ENCODE measurements at regions not wholly inside any gene's neighbourhood (a gene's known extent, or its start where the extent isn't known, plus 50 kb on each side); places are given as distances from the start of the nearest gene placed in this dataset.

DNA sequence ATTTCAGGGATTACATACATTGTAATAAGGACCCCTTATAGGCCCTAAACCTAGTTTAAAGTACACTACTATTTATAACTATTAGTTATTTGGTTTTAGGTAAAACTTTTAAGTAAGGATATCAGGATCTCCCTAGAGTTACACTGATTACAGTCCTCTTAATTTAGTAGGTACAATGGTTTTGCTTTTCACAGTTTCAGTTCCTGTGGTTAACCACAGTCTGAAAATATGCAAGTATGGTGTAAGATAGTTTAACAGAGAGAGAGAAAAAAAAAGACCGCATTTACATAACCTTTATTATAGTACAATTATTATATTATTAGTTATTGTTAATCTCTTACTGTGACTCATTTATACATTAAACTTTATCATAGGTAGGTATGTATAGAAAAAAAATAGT lies 725.3 kb upstream of the PTPRD start:
- no peak for DNase-seq (ENCODE audit: low read depth)
- H3K4me3 ChIP-seq (ENCODE audit: low read depth, low read length) = no peak overlapping the region
- TF ChIP-seq, protein P1, sequence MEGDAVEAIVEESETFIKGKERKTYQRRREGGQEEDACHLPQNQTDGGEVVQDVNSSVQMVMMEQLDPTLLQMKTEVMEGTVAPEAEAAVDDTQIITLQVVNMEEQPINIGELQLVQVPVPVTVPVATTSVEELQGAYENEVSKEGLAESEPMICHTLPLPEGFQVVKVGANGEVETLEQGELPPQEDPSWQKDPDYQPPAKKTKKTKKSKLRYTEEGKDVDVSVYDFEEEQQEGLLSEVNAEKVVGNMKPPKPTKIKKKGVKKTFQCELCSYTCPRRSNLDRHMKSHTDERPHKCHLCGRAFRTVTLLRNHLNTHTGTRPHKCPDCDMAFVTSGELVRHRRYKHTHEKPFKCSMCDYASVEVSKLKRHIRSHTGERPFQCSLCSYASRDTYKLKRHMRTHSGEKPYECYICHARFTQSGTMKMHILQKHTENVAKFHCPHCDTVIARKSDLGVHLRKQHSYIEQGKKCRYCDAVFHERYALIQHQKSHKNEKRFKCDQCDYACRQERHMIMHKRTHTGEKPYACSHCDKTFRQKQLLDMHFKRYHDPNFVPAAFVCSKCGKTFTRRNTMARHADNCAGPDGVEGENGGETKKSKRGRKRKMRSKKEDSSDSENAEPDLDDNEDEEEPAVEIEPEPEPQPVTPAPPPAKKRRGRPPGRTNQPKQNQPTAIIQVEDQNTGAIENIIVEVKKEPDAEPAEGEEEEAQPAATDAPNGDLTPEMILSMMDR (IDR thresholded peaks at IDR 0.05; ENCODE audit: low read depth, low read length, missing control alignments) = no peak
- in situ Hi-C loops (cut with HindIII; ENCODE audit: low sequenced_read_pairs) = no loop called here

DNA sequence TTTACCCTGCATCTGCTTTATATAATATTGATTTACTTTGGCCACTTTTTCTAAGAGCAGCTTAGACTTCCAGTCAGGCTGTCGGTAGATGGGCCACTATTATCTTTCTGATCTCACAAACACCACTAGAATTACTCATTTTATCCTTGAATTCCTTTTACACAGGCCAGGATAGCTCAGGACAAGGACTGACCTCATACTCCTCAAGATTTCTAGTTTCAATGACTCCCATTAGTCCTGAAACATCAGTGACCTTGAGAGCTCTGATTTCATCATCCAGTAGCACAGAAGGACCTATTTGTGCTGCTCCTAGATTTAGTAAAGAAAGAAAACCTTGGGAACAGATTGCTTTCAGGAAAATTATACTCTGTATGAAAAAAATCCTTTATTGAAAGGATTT lies 727.9 kb upstream of the PTPRD start:
- no peak overlapping the region for H3K4me3 ChIP-seq (ENCODE audit: low read depth, low read length)
- DNase-seq (ENCODE audit: low read depth) = no peak
- in situ Hi-C loops (cut with HindIII; ENCODE audit: low sequenced_read_pairs) = no loop called here
- TF ChIP-seq, protein P1 (IDR thresholded peaks at IDR 0.05; ENCODE audit: low read depth, low read length, missing control alignments) = no peak

DNA sequence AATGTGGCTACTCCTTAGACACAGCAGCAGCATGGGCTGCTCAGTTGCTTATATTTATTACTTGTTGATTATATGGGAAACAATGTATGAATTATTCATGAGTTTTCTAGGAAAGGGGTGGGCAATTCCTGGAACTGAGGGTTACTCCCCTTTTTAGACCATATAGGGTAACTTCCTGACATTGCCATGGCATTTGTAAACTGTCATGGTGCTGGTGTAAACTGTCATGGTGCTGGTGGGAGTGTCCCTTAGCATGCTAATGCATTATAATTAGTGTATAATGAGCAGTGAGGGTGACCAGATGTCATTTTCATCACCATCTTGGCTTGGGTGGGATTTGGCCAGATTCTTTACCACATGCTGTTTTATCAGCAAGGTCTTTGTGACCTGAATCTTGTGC lies 734.6 kb upstream of the PTPRD start:
- no peak for DNase-seq (ENCODE audit: low read depth)
- in situ Hi-C loops (cut with HindIII; ENCODE audit: low sequenced_read_pairs) = no loop called here

DNA sequence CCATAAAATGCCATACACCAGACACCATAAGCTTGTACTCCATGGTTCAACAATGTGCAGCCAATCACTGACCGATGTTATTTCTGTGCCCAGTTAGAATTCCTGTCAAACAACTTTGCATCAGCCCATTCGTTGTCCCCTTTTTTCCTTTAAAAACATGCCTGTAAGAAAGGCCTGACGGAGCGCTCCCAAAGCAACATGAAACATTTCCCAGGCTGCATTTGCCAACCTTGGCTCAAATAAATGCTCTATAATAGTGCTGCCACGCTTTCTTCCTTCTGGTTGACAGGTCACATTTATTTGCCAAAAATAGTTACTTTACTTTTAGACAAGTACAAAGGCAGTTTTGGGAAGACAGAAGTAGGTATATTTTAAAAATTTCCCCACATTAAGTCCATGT lies 735.6 kb upstream of the PTPRD start:
- in situ Hi-C loops (cut with HindIII; ENCODE audit: low sequenced_read_pairs) = no loop called here
- DNase-seq (ENCODE audit: low read depth) = no peak
- TF ChIP-seq, protein P1 (IDR thresholded peaks at IDR 0.05; ENCODE audit: low read depth, low read length, missing control alignments) = no peak
- H3K4me3 ChIP-seq (ENCODE audit: low read depth, low read length) = no peak overlapping the region

More for the DNA sequence above, 734.6 kb upstream of the PTPRD start:
- TF ChIP-seq, protein P1 (IDR thresholded peaks at IDR 0.05; ENCODE audit: low read depth, low read length, missing control alignments) = no peak
- no peak overlapping the region for H3K4me3 ChIP-seq (ENCODE audit: low read depth, low read length)

DNA sequence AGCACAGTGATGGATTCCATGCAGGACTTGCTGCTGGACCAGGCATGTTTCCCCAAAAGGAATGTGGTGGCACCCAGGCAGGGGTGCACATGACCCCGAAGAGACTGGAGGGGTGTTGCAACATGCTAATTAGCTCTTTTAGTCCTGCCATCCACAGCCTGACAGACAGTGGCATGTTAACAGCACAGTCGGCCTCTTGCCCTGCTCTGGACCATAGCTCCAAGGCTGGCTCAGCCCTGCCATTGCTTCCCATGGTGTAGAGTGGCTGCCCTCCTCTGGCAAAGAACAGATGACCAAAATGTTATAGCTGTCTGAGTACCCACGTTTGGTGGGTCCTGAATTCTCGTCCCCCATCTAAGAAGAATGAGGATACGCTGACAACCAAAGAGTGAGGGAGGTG lies 736.4 kb upstream of the PTPRD start:
- H3K4me3 ChIP-seq (ENCODE audit: low read depth, low read length) = no peak overlapping the region
- in situ Hi-C loops (cut with HindIII; ENCODE audit: low sequenced_read_pairs) = no loop called here
- DNase-seq (ENCODE audit: low read depth) = no peak
- TF ChIP-seq, protein P1 (IDR thresholded peaks at IDR 0.05; ENCODE audit: low read depth, low read length, missing control alignments) = no peak

DNA sequence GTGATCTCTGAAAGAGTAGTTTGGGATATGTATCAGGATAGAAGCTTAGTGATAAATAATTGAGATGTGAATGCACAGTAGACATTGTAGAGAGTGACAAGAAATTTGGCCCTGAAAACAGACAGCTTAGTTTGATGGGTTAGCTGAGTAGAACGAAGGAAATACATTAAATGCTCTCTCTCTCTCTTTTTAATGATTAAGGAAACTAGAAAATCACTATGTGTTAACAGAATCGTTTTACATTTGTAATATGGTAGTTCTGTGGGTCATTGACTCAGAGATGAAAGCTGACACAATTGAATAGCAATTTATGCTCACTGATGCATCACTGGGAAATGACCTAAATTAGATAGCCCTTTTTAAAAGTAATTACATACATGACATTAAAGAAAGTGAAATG lies 739.8 kb upstream of the PTPRD start:
- H3K4me3 ChIP-seq (ENCODE audit: low read depth, low read length) = no peak overlapping the region
- no peak for DNase-seq (ENCODE audit: low read depth)
- in situ Hi-C loops (cut with HindIII; ENCODE audit: low sequenced_read_pairs) = no loop called here
- TF ChIP-seq, protein P1 (IDR thresholded peaks at IDR 0.05; ENCODE audit: low read depth, low read length, missing control alignments) = no peak

DNA sequence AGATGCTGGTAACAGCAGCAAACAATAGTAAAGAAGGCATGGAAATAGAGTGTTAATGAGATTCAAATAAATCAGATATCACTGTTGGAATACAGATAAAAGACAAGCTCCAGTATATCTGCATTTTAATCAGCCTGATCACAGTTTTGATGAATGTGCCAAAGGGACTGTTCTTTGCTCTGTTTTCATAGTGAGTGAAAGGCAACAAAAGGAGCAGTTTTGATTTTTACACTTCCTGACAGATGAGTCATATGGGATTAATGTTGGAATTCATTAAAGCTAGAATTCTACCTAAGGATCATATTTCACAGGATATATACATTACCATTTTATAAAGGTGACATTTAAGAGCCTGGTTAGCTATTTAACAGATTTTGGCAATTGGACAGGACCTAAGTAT lies 743.3 kb upstream of the PTPRD start:
- in situ Hi-C loops (cut with HindIII; ENCODE audit: low sequenced_read_pairs) = no loop called here
- H3K4me3 ChIP-seq (ENCODE audit: low read depth, low read length) = no peak overlapping the region
- DNase-seq (ENCODE audit: low read depth) = no peak
- TF ChIP-seq, protein P1 (IDR thresholded peaks at IDR 0.05; ENCODE audit: low read depth, low read length, missing control alignments) = no peak

Measured in astrocyte of the cerebellum (primary cell).